NK-92 treated with Interleukin-12 subunit alpha and Interleukin-12 subunit beta, amount 100 ng/mL, for 24 hours (cell line): ENCODE measurements at regions not wholly inside any gene's neighbourhood (a gene's known extent, or its start where the extent isn't known, plus 50 kb on each side); places are given as distances from the start of the nearest gene placed in this dataset.

Source experiments
- DNase-seq: peaks from one replicate; lab custom pipeline; 2025; lab: John Stamatoyannopoulos, UW

DNA sequence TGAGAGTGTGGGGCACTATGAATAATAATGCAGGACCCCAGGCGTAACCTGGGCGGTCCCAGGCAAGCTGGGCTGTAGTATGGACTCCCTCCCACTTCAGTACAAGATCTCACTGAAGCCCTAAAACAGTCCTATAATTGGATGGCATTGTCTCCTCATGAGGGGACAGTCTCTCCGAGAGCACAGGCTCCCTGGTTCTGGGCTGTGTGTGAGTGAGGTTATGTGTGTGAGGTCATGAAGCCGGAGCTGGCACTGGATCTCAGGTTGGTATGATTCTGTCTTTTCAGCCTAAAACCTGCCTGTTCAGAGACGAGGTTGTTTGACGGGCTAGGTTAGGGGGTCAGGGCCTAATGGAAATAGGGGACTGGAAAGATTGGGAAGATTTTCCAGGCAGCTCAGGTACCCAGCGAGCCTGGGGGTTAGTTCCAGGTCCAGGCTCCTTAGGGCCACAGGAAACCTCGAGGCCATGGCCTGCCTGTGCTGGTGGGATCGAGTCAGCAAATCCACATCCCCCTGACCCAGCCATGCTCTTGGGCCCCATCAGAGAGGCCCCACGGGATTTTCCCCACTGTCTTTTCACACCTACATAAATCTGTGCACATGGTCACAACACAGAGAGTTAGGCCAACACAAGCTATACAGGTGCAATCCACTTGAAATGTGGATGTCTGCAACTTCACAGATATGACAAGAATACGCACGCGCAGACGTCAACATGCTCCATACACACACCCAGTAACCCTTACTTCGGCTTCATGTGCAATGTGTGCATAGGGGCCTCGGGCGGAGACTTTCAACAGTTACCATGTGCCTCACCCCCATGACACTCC lies 94.8 kb downstream of the INHBB start:
- DNase-seq: no peak

GRCh38 chr2:120441351-120441700 lies 95.4 kb downstream of the INHBB start:
- no peak for DNase-seq

- DNase-seq: no peak
These were observed 96.0 kb downstream of the INHBB start for GRCh38 chr2:120441744-120442471.

GRCh38 chr2:120442541-120442922 lies 96.6 kb downstream of the INHBB start:
- no peak for DNase-seq

GRCh38 chr2:120442923-120443571 lies 97.1 kb downstream of the INHBB start:
- no peak for DNase-seq

GRCh38 chr2:120443946-120444345 lies 98.0 kb downstream of the INHBB start:
- no peak for DNase-seq

GRCh38 chr2:120444691-120445240 lies 98.8 kb downstream of the INHBB start:
- DNase-seq: no peak

GRCh38 chr2:120445449-120446143 lies 99.7 kb downstream of the INHBB start:
- no peak for DNase-seq

DNA sequence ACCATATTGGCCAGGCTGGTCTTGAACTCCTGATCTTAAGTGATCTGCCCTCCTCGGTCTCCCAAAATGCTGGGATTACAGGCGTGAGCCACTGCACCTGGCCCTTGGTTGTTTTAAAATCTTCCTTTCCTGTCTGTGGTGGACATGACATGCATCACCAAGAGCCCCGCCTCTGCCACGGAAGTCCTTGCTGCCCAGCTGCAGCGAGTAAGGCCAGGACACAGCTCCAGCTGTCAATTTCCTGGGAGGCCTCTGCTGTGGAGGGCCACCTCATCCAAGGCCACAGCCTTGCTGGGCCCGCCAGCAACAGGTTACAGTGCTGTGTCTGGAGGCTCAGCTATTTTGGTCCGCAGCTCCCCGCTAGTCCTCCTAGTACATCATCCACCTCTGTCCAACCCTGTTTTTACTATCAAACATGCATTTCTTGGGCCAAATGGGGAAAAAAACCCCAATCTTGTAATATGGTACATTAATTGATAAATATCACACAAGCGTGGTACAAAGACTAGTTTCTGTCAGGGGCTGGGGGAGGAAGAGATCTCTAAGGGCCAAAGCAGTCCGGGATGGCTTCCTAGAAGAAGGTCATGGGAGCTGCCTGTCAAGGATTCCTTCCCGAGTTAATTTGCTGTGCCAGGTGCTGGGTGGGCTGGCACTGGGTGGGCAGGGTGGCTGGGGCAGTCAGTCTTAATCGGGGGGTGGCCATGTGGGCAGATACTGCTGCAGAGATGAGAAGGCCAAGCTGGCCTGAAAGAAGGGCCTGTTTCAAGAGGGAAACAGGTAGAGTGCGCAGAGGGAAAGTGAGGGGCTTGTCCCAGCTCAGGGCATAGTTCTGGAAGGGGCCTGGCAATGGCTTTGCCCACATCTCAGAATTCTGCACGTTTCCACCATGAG lies 100.5 kb downstream of the INHBB start:
- no peak for DNase-seq

DNA sequence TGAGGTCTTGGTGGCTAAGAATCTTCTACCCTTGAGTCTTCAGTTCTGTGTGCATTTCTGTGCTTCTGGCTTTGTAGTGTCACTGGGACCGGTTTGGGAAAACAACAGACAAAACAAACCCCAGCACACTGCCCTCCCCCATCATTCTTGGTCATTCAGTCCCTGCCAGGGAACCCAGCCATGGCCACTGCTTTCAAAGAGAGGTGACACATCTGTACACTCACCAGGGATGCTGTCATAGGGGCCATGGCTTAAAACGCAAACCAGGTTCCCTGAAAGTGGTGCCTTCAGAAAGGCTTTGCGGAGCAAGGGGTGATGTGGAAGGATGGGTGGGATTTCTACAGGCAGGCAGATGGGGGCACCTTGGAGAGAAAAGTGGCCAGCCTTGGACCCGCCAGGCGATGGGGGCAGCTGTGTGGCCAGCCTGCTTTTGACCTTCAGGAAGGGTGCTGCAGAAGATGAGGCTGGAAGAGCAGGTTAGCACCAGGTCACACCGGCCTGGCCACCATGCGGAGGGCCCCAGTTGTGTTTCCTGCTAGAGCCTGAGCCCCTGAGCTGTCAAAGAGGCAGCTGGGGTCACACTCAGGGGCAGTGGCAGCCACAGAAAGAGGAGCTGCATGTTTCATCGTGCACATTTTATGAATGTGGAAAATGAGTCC lies 101.3 kb downstream of the INHBB start:
- no peak for DNase-seq

DNA sequence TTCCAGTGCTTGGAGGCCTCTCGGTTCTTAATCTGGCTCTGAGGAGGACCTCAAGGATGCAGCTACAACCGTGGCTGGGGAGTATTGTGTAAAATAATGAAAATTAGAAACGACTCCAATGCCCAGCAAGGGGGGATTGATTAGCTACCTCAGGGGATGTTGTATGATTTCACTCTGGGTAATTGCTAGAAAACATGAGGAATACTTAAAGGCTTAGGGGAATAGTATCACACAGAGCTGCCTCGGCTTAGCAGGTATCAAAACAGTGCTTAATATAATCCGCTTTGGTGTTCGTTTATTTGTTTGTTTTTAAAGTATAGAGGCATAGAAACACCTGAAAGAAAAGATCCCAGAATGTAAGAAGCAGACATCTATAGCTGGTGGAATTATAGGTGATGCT lies 102.5 kb downstream of the INHBB start:
- DNase-seq: no peak

GRCh38 chr2:120448961-120449810 lies 103.2 kb downstream of the INHBB start:
- DNase-seq: no peak

DNA sequence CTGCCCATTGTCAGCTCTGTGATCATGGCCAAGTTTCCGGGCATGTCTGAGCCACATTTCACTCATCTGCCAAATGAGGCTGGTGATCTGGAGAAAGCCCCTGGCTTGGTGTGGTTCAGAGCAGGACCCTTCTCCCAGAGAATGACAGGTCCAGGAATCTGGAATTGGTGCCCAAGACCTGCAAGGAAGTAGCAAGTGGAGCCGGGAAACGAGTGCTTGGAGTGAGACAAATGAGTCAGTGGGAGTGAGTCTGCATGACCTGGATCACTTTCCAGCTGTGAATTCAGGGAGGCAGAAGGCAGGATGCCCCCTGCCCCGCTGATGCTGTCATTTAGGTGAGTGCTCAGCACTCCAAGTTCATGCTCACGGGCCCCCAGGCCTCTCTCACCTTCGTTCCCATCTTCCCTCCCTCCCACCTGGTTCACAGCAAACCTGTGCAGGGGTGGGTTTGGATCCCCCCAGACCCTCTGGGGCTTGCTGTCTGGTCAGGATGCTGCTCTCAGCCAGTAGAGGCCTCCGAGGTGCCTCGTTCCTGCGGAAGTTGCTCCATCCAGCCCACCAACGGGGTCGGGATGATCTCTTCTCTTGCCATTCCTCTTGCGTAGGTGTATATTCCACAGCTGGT lies 104.4 kb downstream of the INHBB start:
- no peak for DNase-seq

DNA sequence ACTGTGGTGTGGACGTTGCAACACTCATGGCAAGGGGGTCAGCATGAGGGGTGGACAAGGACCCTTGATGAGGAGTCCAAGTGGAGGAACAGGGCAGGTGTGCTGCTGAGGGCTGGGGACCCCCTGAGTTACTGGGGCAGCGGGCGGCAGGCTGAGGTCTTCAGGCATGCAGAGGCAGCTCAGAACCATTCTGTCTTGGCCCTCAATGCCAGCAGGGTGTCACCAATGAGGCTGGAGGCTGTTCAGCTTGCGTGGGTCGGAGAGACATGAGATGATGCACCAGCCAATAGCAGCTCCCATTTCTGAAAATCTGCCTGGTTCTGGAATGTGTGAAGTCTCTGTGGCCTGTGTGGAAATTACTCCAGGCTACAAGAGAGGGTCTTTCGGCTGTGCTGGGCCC lies 105.4 kb downstream of the INHBB start:
- DNase-seq: no peak

GRCh38 chr2:120452131-120452530 lies 106.2 kb downstream of the INHBB start:
- no peak for DNase-seq

GRCh38 chr2:120452945-120453634 lies 107.2 kb downstream of the INHBB start:
- DNase-seq: no peak

GRCh38 chr2:120453635-120453998 lies 107.7 kb downstream of the INHBB start:
- DNase-seq: no peak

DNA sequence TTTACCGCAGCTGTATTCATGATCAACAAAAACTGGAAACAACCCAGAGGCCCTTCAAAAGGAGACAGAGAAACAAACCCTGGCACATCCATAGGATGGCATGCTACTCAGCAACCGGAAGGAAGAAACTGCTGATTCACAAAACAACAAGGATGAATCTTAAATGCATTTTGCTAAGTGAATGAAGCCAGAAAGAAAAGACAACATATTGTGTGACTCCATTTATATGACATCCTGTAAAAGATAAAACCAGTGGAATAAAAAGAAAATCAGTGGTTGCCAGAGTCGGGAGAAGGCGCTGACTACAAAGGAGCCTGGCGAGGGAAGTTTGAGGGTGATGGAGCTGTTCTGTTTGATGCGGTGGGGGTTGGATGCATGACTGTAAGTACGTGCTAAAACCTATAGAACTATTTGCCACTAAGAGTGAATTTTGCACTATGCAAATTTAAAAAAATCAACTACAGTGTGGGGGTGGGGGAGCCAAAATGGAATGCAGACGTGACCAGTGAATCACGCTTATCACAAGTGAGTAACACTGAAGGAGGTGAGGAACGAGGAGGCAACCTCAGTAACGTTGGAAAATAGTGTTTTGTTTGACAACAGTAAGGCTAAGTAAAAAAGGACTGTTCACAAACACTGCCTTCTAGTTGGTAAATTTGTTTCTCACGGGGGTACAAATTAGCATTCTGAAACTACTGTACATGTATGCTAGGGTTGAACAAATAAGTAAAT lies 108.9 kb downstream of the INHBB start:
- no peak for DNase-seq
